H7 (cell line): ENCODE measurements at regions not wholly inside any gene's neighbourhood (a gene's known extent, or its start where the extent isn't known, plus 50 kb on each side); places are given as distances from the start of the nearest gene placed in this dataset.
A peak's percentile ranks its signal among the peaks of the same experiment; 100 is the strongest.
"Not testable (repeated sequence)": the region's sequence is repeated elsewhere in the genome, so short reads cannot be mapped to it uniquely, and the experiment has no call there.

Source experiments
- DNase-seq: peaks from one replicate; pipeline ENCODE4 v3.0.0; 2012
- H3K27me3 ChIP-seq: 2 replicates; pipeline ENCODE4 v1.6.0; 2011; ENCODE audit warnings: mild to moderate bottlenecking, low read length; ENCODE audit not compliant: control insufficient read depth, insufficient read depth
- H3K36me3 ChIP-seq: replicated peaks from 2 replicates; pipeline ENCODE4 v1.5.1; 2011; ENCODE audit warnings: low read length; ENCODE audit not compliant: control insufficient read depth, insufficient read depth
- H3K4me3 ChIP-seq: 2 replicates; pipeline ENCODE4 v1.5.1; 2011; ENCODE audit warnings: low read depth, mild to moderate bottlenecking, control low read depth, low read length, moderate library complexity; ENCODE audit not compliant: insufficient read depth

GRCh38 chr7:152924826-152925411, 165.4 kb downstream of the ACTR3B start:
- peak; percentile 86 for DNase-seq
- H3K4me3 ChIP-seq, result peak overlapping the region; percentile 65

GRCh38 chr7:152925412-152926147, 166.0 kb downstream of the ACTR3B start:
- DNase-seq, result peak; percentile 97
- peaks cover 20% of the 10 kb centered on the region for H3K27me3 ChIP-seq
- no peaks in the 10 kb centered on the region for H3K36me3 ChIP-seq
- H3K4me3 ChIP-seq, result peak overlapping the region; percentile 65

More at GRCh38 chr7:152924826-152925411, 165.4 kb downstream of the ACTR3B start:
- H3K27me3 ChIP-seq, result peaks cover 20% of the 10 kb centered on the region
- H3K36me3 ChIP-seq, result no peaks in the 10 kb centered on the region

GRCh38 chr7:152931633-152932032, 172.1 kb downstream of the ACTR3B start:
- no peak overlapping the region for H3K4me3 ChIP-seq
- no peaks in the 10 kb centered on the region for H3K36me3 ChIP-seq
- DNase-seq, result no peak

GRCh38 chr7:152937282-152937681, 177.7 kb downstream of the ACTR3B start:
- Histone ChIP-seq H3K27me3 (no peaks in the 10 kb centered on the region), H3K4me3 (no peak overlapping the region)

More at GRCh38 chr7:152931633-152932032, 172.1 kb downstream of the ACTR3B start:
- no peaks in the 10 kb centered on the region for H3K27me3 ChIP-seq

GRCh38 chr7:152946616-152947015, 187.1 kb downstream of the ACTR3B start:
- not testable (repeated sequence) for H3K36me3 ChIP-seq, H3K4me3 ChIP-seq, H3K27me3 ChIP-seq, DNase-seq

More at GRCh38 chr7:152937282-152937681, 177.7 kb downstream of the ACTR3B start:
- H3K36me3 ChIP-seq, result no peaks in the 10 kb centered on the region
- no peak for DNase-seq

GRCh38 chr7:152947686-152948085, 188.1 kb downstream of the ACTR3B start:
- H3K4me3 ChIP-seq, result no peak overlapping the region
- no peaks in the 10 kb centered on the region for H3K27me3 ChIP-seq
- H3K36me3 ChIP-seq, result no peaks in the 10 kb centered on the region
- DNase-seq, result no peak

GRCh38 chr7:152949253-152949652, 189.7 kb downstream of the ACTR3B start:
- Histone ChIP-seq H3K27me3 (no peaks in the 10 kb centered on the region), H3K36me3 (no peaks in the 10 kb centered on the region), H3K4me3 (no peak overlapping the region)
- DNase-seq, result no peak

GRCh38 chr7:152949790-152950189, 190.2 kb downstream of the ACTR3B start:
- no peaks in the 10 kb centered on the region for H3K27me3 ChIP-seq
- DNase-seq, result no peak
- H3K4me3 ChIP-seq, result no peak overlapping the region
- H3K36me3 ChIP-seq, result no peaks in the 10 kb centered on the region

GRCh38 chr7:152956006-152956405, 196.5 kb downstream of the ACTR3B start:
- peak; percentile 56 for DNase-seq
- H3K4me3 ChIP-seq, result no peak overlapping the region
- H3K27me3 ChIP-seq, result no peaks in the 10 kb centered on the region
- no peaks in the 10 kb centered on the region for H3K36me3 ChIP-seq

GRCh38 chr7:152959610-152960009, 200.1 kb downstream of the ACTR3B start:
- DNase-seq, result peak; percentile 62
- Histone ChIP-seq H3K36me3 (no peaks in the 10 kb centered on the region), H3K27me3 (no peaks in the 10 kb centered on the region), H3K4me3 (no peak overlapping the region)

GRCh38 chr7:152961796-152962195, 202.2 kb downstream of the ACTR3B start:
- not testable (repeated sequence) for DNase-seq, H3K27me3 ChIP-seq, H3K36me3 ChIP-seq, H3K4me3 ChIP-seq

- H3K4me3 ChIP-seq, result no peak overlapping the region
- DNase-seq, result no peak
Observed at GRCh38 chr7:152966189-152966588, 206.6 kb downstream of the ACTR3B start.

GRCh38 chr7:152967958-152968357, 208.4 kb downstream of the ACTR3B start:
- DNase-seq, result no peak
- H3K4me3 ChIP-seq, result no peak overlapping the region

More at GRCh38 chr7:152966189-152966588, 206.6 kb downstream of the ACTR3B start:
- Histone ChIP-seq H3K27me3 (no peaks in the 10 kb centered on the region), H3K36me3 (peaks cover 2% of the 10 kb centered on the region; the same call in 1 of the 2 replicates)

GRCh38 chr7:152968514-152968913, 209.0 kb downstream of the ACTR3B start:
- Histone ChIP-seq H3K4me3 (no peak overlapping the region), H3K36me3 (peaks cover 2% of the 10 kb centered on the region; the same call in 1 of the 2 replicates), H3K27me3 (no peaks in the 10 kb centered on the region)
- no peak for DNase-seq

More at GRCh38 chr7:152967958-152968357, 208.4 kb downstream of the ACTR3B start:
- Histone ChIP-seq H3K27me3 (no peaks in the 10 kb centered on the region), H3K36me3 (peaks cover 2% of the 10 kb centered on the region; the same call in 1 of the 2 replicates)

GRCh38 chr7:152969335-152969734, 209.8 kb downstream of the ACTR3B start:
- Histone ChIP-seq H3K27me3 (no peaks in the 10 kb centered on the region), H3K4me3 (no peak overlapping the region), H3K36me3 (peaks cover 2% of the 10 kb centered on the region; the same call in 1 of the 2 replicates)
- peak; percentile 42 for DNase-seq
